ENCODE measurements at regions not wholly inside any gene's neighbourhood (a gene's known extent, or its start where the extent isn't known, plus 50 kb on each side); places are given as distances from the start of the nearest gene placed in this dataset.

GRCh38 chr18:44466997-44467396 lies 213.7 kb upstream of the SETBP1 start:
- DNase-seq (ENCODE audit: low spot score), result no peak
- no peak for TF ChIP-seq CTCF (IDR thresholded peaks at IDR 0.05)
- no peak for ATAC-seq (ENCODE audit: low FRiP score)

- no peak for TF ChIP-seq CTCF (IDR thresholded peaks at IDR 0.05)
These were observed 213.0 kb upstream of the SETBP1 start for GRCh38 chr18:44467718-44468117.

GRCh38 chr18:44473394-44474066 lies 207.2 kb upstream of the SETBP1 start:
- DNase-seq (ENCODE audit: low spot score) (no peak), ATAC-seq (ENCODE audit: low FRiP score) (no peak)
- TF ChIP-seq CTCF (IDR thresholded peaks at IDR 0.05), result no peak

More at GRCh38 chr18:44467718-44468117, 213.0 kb upstream of the SETBP1 start:
- DNase-seq (ENCODE audit: low spot score) (no peak), ATAC-seq (ENCODE audit: low FRiP score) (no peak)

- ATAC-seq (ENCODE audit: low FRiP score), result no peak
- no peak for TF ChIP-seq CTCF (IDR thresholded peaks at IDR 0.05)
- DNase-seq (ENCODE audit: low spot score), result no peak
These were observed 206.6 kb upstream of the SETBP1 start for GRCh38 chr18:44474067-44474411.

GRCh38 chr18:44474591-44474990 lies 206.1 kb upstream of the SETBP1 start:
- DNase-seq (ENCODE audit: low spot score) (no peak), ATAC-seq (ENCODE audit: low FRiP score) (no peak)
- TF ChIP-seq CTCF (IDR thresholded peaks at IDR 0.05), result no peak

- DNase-seq (ENCODE audit: low spot score) (no peak), ATAC-seq (ENCODE audit: low FRiP score) (no peak)
- TF ChIP-seq CTCF (IDR thresholded peaks at IDR 0.05), result no peak
These were observed 197.9 kb upstream of the SETBP1 start for GRCh38 chr18:44482761-44483160.

- no peak for ATAC-seq (ENCODE audit: low FRiP score)
- TF ChIP-seq CTCF (IDR thresholded peaks at IDR 0.05), result no peak
- no peak for DNase-seq (ENCODE audit: low spot score)
These were observed 185.5 kb upstream of the SETBP1 start for GRCh38 chr18:44495151-44495550.

Measured in omental fat pad (tissue), 3 donors.